ENCODE measurements at regions not wholly inside any gene's neighbourhood (a gene's known extent, or its start where the extent isn't known, plus 50 kb on each side); places are given as distances from the start of the nearest gene placed in this dataset.
"Not testable (repeated sequence)": the region's sequence is repeated elsewhere in the genome, so short reads cannot be mapped to it uniquely, and the experiment has no call there.

DNA sequence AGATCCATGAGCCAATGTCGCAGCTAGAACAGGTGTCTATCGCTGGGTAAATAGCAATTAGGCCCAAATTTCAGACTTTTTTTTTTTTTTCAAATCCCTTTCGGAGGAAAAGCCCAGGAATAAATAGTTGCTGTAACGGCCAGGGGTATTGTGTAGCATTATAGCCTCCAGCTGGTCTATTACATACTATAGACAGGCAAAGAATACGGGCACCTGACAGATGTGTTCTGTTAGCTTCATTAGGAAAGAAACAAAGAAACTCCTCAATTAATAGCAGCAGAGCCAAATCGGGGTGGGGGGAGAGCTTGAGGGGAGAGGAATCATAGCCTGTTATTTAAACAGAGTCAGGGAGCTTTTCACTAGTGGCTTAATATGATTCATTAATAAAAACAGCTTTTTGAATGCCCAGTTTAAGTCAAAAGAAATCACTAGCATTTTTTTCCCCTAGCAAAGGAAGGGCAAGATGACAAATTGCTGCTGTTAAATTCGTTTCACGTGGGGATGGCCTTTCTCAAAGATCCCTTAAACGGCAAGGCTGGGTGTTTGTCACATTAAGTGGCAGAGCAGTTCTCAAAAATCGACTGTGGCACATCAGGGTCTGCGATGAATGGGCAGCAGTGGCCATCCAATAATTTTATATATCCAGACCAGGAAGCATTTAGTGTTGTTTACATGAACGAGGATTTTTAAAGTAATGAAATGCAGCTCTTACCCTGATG lies 139.4 kb downstream of the ID4 start:
- peak; percentile 99 for DNase-seq

GRCh38 chr6:19979059-19979458 lies 141.9 kb downstream of the ID4 start:
- no peak for DNase-seq

DNA sequence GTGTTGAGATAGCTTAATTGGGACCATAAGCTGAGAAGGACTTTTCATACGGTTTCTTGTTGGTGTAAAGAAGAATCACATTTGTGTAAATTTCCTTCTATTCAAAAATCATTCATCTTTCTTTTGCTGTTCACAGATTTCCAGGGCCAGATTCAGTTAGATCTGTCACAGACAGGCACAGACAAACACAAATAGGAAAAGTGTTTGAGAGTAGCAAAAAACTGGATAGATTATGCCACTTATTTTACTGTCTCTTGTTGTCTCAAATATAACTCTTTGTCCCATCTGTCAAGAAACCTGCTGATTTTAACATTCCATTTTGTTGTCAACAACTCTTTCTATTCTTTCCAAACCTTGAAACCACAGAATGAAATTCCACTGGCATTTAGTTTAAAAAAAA lies 142.8 kb downstream of the ID4 start:
- no peak for DNase-seq

DNA sequence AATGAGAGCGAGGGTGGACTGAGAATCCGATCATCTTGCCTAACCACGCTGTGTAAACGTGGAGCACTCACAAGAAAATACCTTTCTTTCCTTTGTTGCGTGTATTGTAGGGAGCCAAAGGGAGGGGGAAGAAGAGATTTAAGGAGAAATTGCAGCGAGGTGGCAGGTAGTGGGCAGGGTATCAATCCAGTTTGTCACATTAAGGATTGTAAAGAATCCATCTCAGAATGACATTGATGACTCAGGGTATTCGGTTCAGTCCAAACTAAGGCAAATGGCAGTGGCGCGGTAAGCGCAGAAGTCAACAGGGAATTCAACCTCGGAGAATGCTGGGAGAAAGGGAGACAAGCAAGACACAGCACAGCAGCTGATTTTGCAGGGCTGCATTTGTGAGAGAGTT lies 146.2 kb downstream of the ID4 start:
- no peak for DNase-seq

GRCh38 chr6:19986691-19987438 lies 149.7 kb downstream of the ID4 start:
- DNase-seq, result no peak

- no peak for DNase-seq
Observed at GRCh38 chr6:19988555-19988954, 151.4 kb downstream of the ID4 start.

DNA sequence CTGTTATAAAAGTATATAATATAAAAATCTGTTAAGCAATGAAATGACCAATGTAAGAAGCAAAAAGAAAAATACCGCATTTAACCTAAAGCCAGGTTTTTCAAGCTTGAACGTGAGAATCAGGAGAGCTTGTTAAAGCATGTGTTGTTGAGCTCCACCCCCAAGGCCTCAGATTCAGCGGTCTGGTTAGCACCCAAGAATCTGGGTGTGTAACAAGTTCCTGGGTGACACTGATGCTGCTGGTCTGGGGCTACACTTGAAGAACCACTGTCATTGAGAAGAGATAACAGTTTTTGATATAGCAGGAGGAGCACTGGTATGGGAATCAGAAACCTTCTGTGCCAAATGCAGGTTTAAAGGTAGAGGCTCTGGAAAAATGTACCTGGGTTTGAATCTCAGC lies 154.0 kb downstream of the ID4 start:
- DNase-seq, result no peak

- DNase-seq, result peak; percentile 11
Observed at GRCh38 chr6:19994909-19995308, 157.7 kb downstream of the ID4 start.

DNA sequence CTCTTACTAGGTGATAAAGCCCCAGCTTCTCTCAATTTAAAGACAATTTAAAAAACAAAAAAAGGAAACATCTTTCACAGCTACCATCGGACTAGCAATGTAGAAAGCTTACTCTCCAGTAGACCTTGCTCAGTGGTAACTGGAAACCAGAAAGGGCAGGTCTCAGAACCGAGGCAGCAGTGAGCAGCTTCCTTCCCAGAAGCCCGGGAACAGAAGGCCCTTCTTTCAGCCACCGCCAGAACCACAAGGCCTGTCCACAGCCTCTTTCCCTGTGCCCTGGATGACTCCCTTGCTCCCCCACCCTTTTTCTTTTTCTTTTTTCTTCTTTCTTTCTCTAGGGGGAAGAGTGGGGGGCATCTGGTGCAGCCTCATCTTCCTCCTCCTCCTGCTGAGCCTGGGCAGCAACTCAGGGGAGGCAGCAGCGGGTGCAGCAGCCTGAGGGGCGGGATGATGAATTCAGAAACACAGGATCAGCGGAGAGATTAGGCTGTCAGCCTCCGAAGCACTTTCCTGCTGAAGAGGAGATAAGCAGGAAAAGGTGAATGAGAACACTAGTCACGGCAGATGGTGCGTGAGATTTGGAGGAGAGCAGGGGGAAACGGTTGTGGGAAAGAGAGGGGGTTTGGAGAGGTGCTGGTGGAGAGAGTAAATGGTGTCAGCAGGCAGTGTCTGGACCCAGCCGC lies 158.5 kb downstream of the ID4 start:
- DNase-seq, result peak; percentile 18

- DNase-seq, result no peak
Observed at GRCh38 chr6:19997104-19997503, 159.9 kb downstream of the ID4 start.

DNA sequence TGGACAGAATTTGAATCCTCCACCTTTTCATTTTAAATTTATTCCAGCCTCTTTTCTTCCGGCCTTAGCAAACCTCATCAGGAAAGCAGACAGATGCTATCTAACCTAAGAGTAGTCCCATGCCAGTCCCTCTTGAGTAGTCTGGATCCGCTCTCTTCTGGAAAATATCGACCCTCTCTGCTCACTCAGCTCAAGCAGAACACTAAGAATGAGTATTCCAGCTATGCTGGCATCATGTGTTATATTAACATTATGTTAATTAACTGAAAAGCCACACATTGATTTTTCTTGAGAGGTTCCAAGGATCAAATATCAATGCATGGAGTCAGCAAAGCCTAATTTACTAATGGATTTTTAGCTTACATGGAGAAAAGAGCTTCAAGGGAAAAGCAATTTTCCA lies 161.4 kb downstream of the ID4 start:
- DNase-seq, result peak; percentile 20

- peak; percentile 63 for DNase-seq
Observed at GRCh38 chr6:19999319-20000191, 162.4 kb downstream of the ID4 start.

GRCh38 chr6:20001286-20001685 lies 164.1 kb downstream of the ID4 start:
- peak; percentile 76 for DNase-seq

DNA sequence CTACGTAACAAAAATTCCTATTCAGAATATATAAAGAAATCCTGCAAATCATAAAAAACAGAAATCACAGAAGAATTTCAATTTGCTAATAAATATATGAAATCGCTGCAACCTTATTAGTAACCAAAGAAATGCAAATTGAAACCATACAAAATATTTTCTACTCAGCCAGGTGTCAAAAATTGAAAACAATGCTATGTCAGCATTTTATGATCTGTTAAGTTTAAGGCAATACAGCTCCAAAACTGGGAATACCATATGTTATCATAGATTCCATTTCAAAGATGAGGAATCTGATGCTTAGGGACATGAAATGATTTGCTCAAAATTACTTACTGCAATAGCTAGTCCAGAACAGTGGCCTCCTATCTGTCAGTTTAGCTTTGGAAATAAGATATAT lies 168.9 kb downstream of the ID4 start:
- no peak for DNase-seq

GRCh38 chr6:20008131-20008530 lies 171.0 kb downstream of the ID4 start:
- no peak for DNase-seq

- DNase-seq, result no peak
Observed at GRCh38 chr6:20013066-20013861, 176.1 kb downstream of the ID4 start.

- no peak for DNase-seq
Observed at GRCh38 chr6:20014508-20014907, 177.3 kb downstream of the ID4 start.

DNA sequence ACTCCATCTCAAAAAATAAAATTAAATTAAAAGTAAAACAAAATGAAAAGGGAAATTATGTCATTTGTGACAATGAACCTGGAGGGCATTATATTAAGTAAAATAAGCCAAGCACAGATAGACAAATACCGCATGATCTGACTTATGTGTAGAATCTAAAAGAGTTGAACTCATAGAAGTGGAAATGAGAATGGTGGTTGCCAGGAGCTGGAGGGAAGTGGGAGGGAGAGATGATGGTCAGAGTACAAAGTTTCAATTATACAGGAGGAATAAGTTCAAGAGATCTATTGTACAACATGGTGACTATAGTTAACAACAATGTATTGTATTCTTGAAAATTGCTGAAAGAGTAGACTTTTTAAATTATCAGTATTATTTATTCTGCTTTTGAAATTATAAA lies 183.4 kb downstream of the ID4 start:
- DNase-seq, result no peak

- peak; percentile 92 for DNase-seq
Observed at GRCh38 chr6:20021795-20022194, 184.6 kb downstream of the ID4 start.

GRCh38 chr6:20023549-20024315 lies 186.6 kb downstream of the ID4 start:
- DNase-seq, result not testable (repeated sequence)

- no peak for DNase-seq
Observed at GRCh38 chr6:20024316-20024673, 187.1 kb downstream of the ID4 start.

Data from NCI-H69 (cell line).